IMR-90 (cell line): ENCODE measurements at regions not wholly inside any gene's neighbourhood (a gene's known extent, or its start where the extent isn't known, plus 50 kb on each side); places are given as distances from the start of the nearest gene placed in this dataset.

Experiments used
- ATAC-seq: fragments of 200-7000 bp; cut with Tn5 transposase; 2 replicates; pipeline ENCODE4 v1.9.1; 2020; ENCODE audit warnings: low read depth, mild to moderate bottlenecking, moderate library complexity
- BruUV-seq: library from RNA; stranded (reverse); fragments of 400-500 nt; replicated peaks from 2 replicates; lab custom pipeline; 2021; lab: Mats Ljungman, UMichigan
- CTCF ChIA-PET: fragments of 300-600 bp; formaldehyde crosslinking; extraction: SDS; loops from one replicate; lab custom pipeline; 2021; ENCODE audit warnings: antibody characterized with exemption; lab: Yijun Ruan, JAX
- POLR2A ChIA-PET: fragments of 300-600 bp; sonication (Branson Sonifier 250); formaldehyde crosslinking; loops from one replicate; lab custom pipeline; 2022; ENCODE audit warnings: antibody characterized with exemption; ENCODE audit not compliant: unreplicated experiment; lab: Charles Lee
- DNase-seq: peaks from one replicate; pipeline ENCODE4 v3.0.0; 2013
- H2AFZ ChIP-seq: replicated peaks from 2 replicates; pipeline ENCODE3; 2013; ENCODE audit warnings: low read length, mild to moderate bottlenecking; ENCODE audit not compliant: poor library complexity
- H2AK5ac ChIP-seq: 2 replicates; pipeline ENCODE4 v1.6.1; 2013; ENCODE audit warnings: low read depth, low read length, inconsistent platforms
- H2AK9ac ChIP-seq: replicated peaks from 2 replicates; pipeline ENCODE3; 2013; ENCODE audit warnings: mild to moderate bottlenecking, low read depth, low read length, moderate library complexity; ENCODE audit not compliant: poor library complexity
- H2BK120ac ChIP-seq: 2 replicates; pipeline ENCODE4 v1.6.1; 2013; ENCODE audit warnings: low read depth, low read length, inconsistent platforms
- H2BK15ac ChIP-seq: 3 replicates; pipeline ENCODE4 v1.6.1; 2013; ENCODE audit warnings: low read depth, low read length, inconsistent platforms
- H2BK20ac ChIP-seq: 2 replicates; pipeline ENCODE4 v1.6.1; 2013; ENCODE audit warnings: low read depth, mild to moderate bottlenecking, inconsistent platforms, low read length, moderate library complexity
- H2BK5ac ChIP-seq: 2 replicates; pipeline ENCODE4 v1.6.1; 2013; ENCODE audit warnings: mild to moderate bottlenecking, low read depth, low read length, inconsistent platforms; ENCODE audit not compliant: poor library complexity, severe bottlenecking
- H3K14ac ChIP-seq: replicated peaks from 2 replicates; pipeline ENCODE4 v1.6.1; 2013; ENCODE audit warnings: low read depth, low read length, inconsistent platforms
- H3K18ac ChIP-seq: 2 replicates; pipeline ENCODE4 v1.6.1; 2013; ENCODE audit warnings: low read depth, low read length, control low read depth
- H3K23ac ChIP-seq: 2 replicates; pipeline ENCODE4 v1.6.1; 2013; ENCODE audit warnings: low read depth, low read length, inconsistent platforms
- H3K27ac ChIP-seq: 2 replicates; pipeline ENCODE4 v1.5.1; 2013; ENCODE audit warnings: mild to moderate bottlenecking, control low read depth, low read length; ENCODE audit not compliant: insufficient read depth
- H3K27me3 ChIP-seq: 2 replicates; pipeline ENCODE4 v1.6.1; 2013; ENCODE audit warnings: low read length; ENCODE audit not compliant: control insufficient read depth, insufficient read depth
- H3K36me3 ChIP-seq: 2 replicates; pipeline ENCODE4 v1.6.1; 2013; ENCODE audit warnings: low read length, mixed read lengths; ENCODE audit not compliant: control insufficient read depth, insufficient read depth
- H3K4ac ChIP-seq: 2 replicates; pipeline ENCODE4 v1.6.1; 2013; ENCODE audit warnings: low read depth, low read length, inconsistent platforms
- H3K4me1 ChIP-seq: 2 replicates; pipeline ENCODE4 v1.6.1; 2013; ENCODE audit warnings: low read length, mixed read lengths; ENCODE audit not compliant: control insufficient read depth, insufficient read depth
- H3K4me2 ChIP-seq: 2 replicates; pipeline ENCODE4 v1.6.1; 2013; ENCODE audit warnings: low read depth, mild to moderate bottlenecking, control low read depth, low read length, moderate library complexity
- H3K4me3 ChIP-seq: 2 replicates; pipeline ENCODE4 v1.5.1; 2013; ENCODE audit warnings: low read depth, mild to moderate bottlenecking, control low read depth, low read length, moderate library complexity; ENCODE audit not compliant: insufficient read depth
- H3K56ac ChIP-seq: 2 replicates; pipeline ENCODE4 v1.6.1; 2013; ENCODE audit warnings: low read length, inconsistent platforms; ENCODE audit not compliant: insufficient read depth; ENCODE audit errors: extremely low read depth
- H3K79me1 ChIP-seq, 2 experiments: 2 replicates each; pipeline ENCODE4 v1.6.1; 2013; ENCODE audit warnings: low read length in 2 of 2, inconsistent platforms in 1 of 2, low read depth in 1 of 2
- H3K9ac ChIP-seq: 2 replicates; pipeline ENCODE4 v1.6.1; 2013; ENCODE audit warnings: low read depth, low read length, control low read depth
- H3K9me1 ChIP-seq: 2 replicates; pipeline ENCODE4 v1.6.1; 2013; ENCODE audit warnings: low read length, inconsistent platforms; ENCODE audit not compliant: insufficient read depth
- H3K9me3 ChIP-seq: 2 replicates; pipeline ENCODE4 v1.6.1; 2013; ENCODE audit warnings: low read length; ENCODE audit not compliant: control insufficient read depth, insufficient read depth
- H4K20me1 ChIP-seq: 2 replicates; pipeline ENCODE4 v1.6.1; 2013; ENCODE audit warnings: low read length, inconsistent platforms; ENCODE audit not compliant: insufficient read depth
- H4K5ac ChIP-seq: 2 replicates; pipeline ENCODE4 v1.6.1; 2013; ENCODE audit warnings: mild to moderate bottlenecking, low read depth, low read length, control low read depth
- H4K8ac ChIP-seq, 2 experiments: 2 replicates each; pipeline ENCODE4 v1.6.1; 2013; ENCODE audit warnings: low read depth in 2 of 2, low read length in 2 of 2, control low read depth in 1 of 2, inconsistent platforms in 1 of 2
- H4K91ac ChIP-seq: 2 replicates; pipeline ENCODE4 v1.6.1; 2013; ENCODE audit warnings: low read depth, low read length, inconsistent platforms; ENCODE audit not compliant: insufficient read depth
- CEBPB ChIP-seq: IDR thresholded peaks from 2 replicates; pipeline ENCODE4 v1.6.1; 2012; ENCODE audit warnings: low read depth, low read length, improper control_type of control experiment
- MXI1 ChIP-seq: IDR thresholded peaks from 2 replicates; pipeline ENCODE4 v1.6.1; 2012; ENCODE audit warnings: low read depth, mild to moderate bottlenecking, low read length, moderate library complexity, borderline replicate concordance
- RAD21 ChIP-seq: IDR thresholded peaks from 2 replicates; pipeline ENCODE4 v1.6.1; 2012; ENCODE audit warnings: low read length, improper control_type of control experiment
- SMC3 ChIP-seq: fragments of 150-350 bp; IDR thresholded peaks from 2 replicates; pipeline ENCODE4 v1.6.1; 2016; ENCODE audit warnings: low read depth, mild to moderate bottlenecking, antibody characterized with exemption, low read length, moderate library complexity
- WGBS, 2 experiments: methylation state at CpG; one replicate each; pipeline versions ENCODE4 v1.1.5 to v1.1.7; 2013; ENCODE audit warnings: missing lambda C conversion rate in 2 of 2; ENCODE audit not compliant: insufficient read length in 1 of 2; ENCODE audit errors: extremely low coverage in 2 of 2; 5-methylcytosine and 5-hydroxymethylcytosine counted together
- dilution Hi-C: fragments of 300-500 bp; cut with HindIII; formaldehyde crosslinking; loops from one replicate; pipeline ENCODE4 v1.14.3; 2018; ENCODE audit warnings: low sequenced_read_pairs; ENCODE audit not compliant: unreplicated experiment
- in situ Hi-C: fragments of 300-500 bp; cut with MboI; formaldehyde crosslinking; loops from 3 replicates; pipeline ENCODE4 v1.14.3; 2019; ENCODE audit warnings: low sequenced_read_pairs, inconsistent platforms, mixed read lengths
- intact Hi-C: fragments of 100-400 bp; cut with micrococcal nuclease; formaldehyde crosslinking; loops from 2 replicates; pipeline ENCODE4 v1.10.0; 2022
- TF ChIP-seq, protein P1 (sequence below): fragments of 150-350 bp; IDR thresholded peaks from 2 replicates; pipeline ENCODE4 v1.6.1; 2016; ENCODE audit warnings: low read depth, mild to moderate bottlenecking, low read length, moderate library complexity, borderline replicate concordance

DNA sequence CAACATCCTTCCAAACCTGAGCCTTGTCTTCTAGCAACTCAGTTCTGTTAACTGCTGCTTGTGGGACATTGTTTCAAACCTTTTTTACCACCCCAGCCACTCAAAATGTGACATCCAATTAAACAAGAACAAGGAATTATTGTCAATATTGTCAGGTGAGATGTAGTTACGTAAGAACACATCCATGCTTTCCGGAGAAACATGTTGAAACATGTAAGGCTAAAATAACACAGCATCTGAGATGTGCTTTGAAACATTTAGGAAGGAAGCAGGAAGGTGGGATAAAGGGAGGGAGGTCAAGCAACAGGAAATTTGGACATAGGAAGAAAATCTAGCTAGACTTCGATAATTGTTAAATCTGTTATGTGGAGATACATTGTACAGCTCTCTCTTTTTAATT, 50.9 kb upstream of the PRICKLE2 start:
- H3K9me3 ChIP-seq: no peaks in the 10 kb centered on the region
- no peak overlapping the region for H2BK5ac ChIP-seq
- BruUV-seq: no TSS peak
- TF ChIP-seq MXI1 (no peak), SMC3 (no peak), CEBPB (0 out of 2 replicates have a peak, but pooled peaks have one; percentile 2), RAD21 (no peak)
- TF ChIP-seq, protein P1, sequence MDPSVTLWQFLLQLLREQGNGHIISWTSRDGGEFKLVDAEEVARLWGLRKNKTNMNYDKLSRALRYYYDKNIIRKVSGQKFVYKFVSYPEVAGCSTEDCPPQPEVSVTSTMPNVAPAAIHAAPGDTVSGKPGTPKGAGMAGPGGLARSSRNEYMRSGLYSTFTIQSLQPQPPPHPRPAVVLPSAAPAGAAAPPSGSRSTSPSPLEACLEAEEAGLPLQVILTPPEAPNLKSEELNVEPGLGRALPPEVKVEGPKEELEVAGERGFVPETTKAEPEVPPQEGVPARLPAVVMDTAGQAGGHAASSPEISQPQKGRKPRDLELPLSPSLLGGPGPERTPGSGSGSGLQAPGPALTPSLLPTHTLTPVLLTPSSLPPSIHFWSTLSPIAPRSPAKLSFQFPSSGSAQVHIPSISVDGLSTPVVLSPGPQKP: no peak
- H4K5ac ChIP-seq: no peak overlapping the region
- H3K14ac ChIP-seq: no peak overlapping the region
- no peaks in the 10 kb centered on the region for H3K4me1 ChIP-seq
- H3K79me1 ChIP-seq: no peaks in the 10 kb centered on the region
- H2AK9ac ChIP-seq: no peak overlapping the region
- H3K36me3 ChIP-seq: no peaks in the 10 kb centered on the region
- H3K27me3 ChIP-seq: no peaks in the 10 kb centered on the region
- no CpG with 5 or more reads among the region's 3 CpGs for WGBS, 2 experiments
- H2BK15ac ChIP-seq: no peak overlapping the region
- POLR2A ChIA-PET: no interaction called here
- H3K56ac ChIP-seq: no peak overlapping the region
- no peak overlapping the region for H4K8ac ChIP-seq
- H4K20me1 ChIP-seq: no peaks in the 10 kb centered on the region
- no peak overlapping the region for H4K91ac ChIP-seq
- H3K27ac ChIP-seq: no peak overlapping the region
- dilution Hi-C loops (no loop called here), in situ Hi-C loops (no loop called here), intact Hi-C loops (no loop called here)
- no peak overlapping the region for H3K4me2 ChIP-seq
- H3K23ac ChIP-seq: no peak overlapping the region
- no peak for DNase-seq
- no peak for ATAC-seq
- CTCF ChIA-PET: interaction anchor here (1.3 kb wide), 1 partner anchor 8 kb away, joined by 3 read pairs; no protein-coding TSS in a partner anchor
- H2BK20ac ChIP-seq: no peak overlapping the region
- no peak overlapping the region for H2BK120ac ChIP-seq
- no peak overlapping the region for H3K18ac ChIP-seq
- H3K4ac ChIP-seq: no peak overlapping the region
- H3K9ac ChIP-seq: no peak overlapping the region
- no peak overlapping the region for H2AK5ac ChIP-seq
- no peak overlapping the region for H3K4me3 ChIP-seq
- H2AFZ ChIP-seq: no peak overlapping the region
- no peaks in the 10 kb centered on the region for H3K9me1 ChIP-seq
